GM12872 (cell line): ENCODE measurements at regions not wholly inside any gene's neighbourhood (a gene's known extent, or its start where the extent isn't known, plus 50 kb on each side); places are given as distances from the start of the nearest gene placed in this dataset.

Experiments used
- CTCF ChIP-seq: IDR thresholded peaks from 3 replicates; pipeline ENCODE4 v1.5.1; 2011; ENCODE audit warnings: low read depth, mild to moderate bottlenecking, low read length, moderate library complexity; ENCODE audit not compliant: insufficient read depth

- no peak for TF ChIP-seq CTCF
Observed at GRCh38 chr3:110494728-110495127, 576.9 kb upstream of the NECTIN3 start.

- no peak for TF ChIP-seq CTCF
Observed at GRCh38 chr3:110495201-110495927, 576.3 kb upstream of the NECTIN3 start.

- TF ChIP-seq CTCF = no peak
Observed at GRCh38 chr3:110504401-110504800, 567.2 kb upstream of the NECTIN3 start.

GRCh38 chr3:110504901-110505300, 566.7 kb upstream of the NECTIN3 start:
- TF ChIP-seq CTCF = no peak

GRCh38 chr3:110506890-110507289, 564.7 kb upstream of the NECTIN3 start:
- no peak for TF ChIP-seq CTCF

- TF ChIP-seq CTCF = no peak
Observed at GRCh38 chr3:110512961-110513360, 558.7 kb upstream of the NECTIN3 start.

GRCh38 chr3:110518031-110518430, 553.6 kb upstream of the NECTIN3 start:
- TF ChIP-seq CTCF = no peak
